ENCODE measurements at regions not wholly inside any gene's neighbourhood (a gene's known extent, or its start where the extent isn't known, plus 50 kb on each side); places are given as distances from the start of the nearest gene placed in this dataset.

DNA sequence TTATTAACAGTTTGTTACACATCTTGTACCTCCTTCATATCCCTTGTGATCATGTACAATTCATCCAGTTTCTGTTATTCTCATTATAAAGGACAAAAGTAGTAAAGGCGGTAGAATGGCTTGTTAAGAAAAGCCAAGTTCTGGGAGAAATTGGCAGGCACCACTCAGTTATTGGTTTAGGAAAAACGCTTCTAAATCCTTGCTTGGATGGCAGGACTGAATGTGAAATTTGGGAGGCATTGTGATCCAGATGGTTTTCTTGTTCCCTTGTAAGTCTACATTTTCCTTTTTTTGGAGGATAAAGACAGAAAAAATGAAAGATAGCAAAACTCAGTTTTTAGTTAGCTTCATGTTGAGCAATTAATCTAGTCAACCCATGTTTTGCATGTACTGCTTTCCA, 130.2 kb downstream of the MAT2B start:
- Histone ChIP-seq H3K36me3 (no peaks in the 10 kb centered on the region), H3K9me3 (no peaks in the 10 kb centered on the region), H3K27ac (no peak overlapping the region), H3K4me3 (no peak overlapping the region), H3K4me1 (no peaks in the 10 kb centered on the region), H3K27me3 (no peaks in the 10 kb centered on the region)
- TF ChIP-seq, protein P1, sequence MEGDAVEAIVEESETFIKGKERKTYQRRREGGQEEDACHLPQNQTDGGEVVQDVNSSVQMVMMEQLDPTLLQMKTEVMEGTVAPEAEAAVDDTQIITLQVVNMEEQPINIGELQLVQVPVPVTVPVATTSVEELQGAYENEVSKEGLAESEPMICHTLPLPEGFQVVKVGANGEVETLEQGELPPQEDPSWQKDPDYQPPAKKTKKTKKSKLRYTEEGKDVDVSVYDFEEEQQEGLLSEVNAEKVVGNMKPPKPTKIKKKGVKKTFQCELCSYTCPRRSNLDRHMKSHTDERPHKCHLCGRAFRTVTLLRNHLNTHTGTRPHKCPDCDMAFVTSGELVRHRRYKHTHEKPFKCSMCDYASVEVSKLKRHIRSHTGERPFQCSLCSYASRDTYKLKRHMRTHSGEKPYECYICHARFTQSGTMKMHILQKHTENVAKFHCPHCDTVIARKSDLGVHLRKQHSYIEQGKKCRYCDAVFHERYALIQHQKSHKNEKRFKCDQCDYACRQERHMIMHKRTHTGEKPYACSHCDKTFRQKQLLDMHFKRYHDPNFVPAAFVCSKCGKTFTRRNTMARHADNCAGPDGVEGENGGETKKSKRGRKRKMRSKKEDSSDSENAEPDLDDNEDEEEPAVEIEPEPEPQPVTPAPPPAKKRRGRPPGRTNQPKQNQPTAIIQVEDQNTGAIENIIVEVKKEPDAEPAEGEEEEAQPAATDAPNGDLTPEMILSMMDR (IDR thresholded peaks at IDR 0.05 in 4 of 5, conservative IDR thresholded peaks at IDR 0.05 in 1 of 5): no peak
- no peak for TF ChIP-seq POLR2A (IDR thresholded peaks at IDR 0.05)
- in situ Hi-C loops (cut with MboI; ENCODE audit: low sequenced_read_pairs in 4 of 4): no loop called here
- ATAC-seq (no peak), DNase-seq (no peak)
- intact Hi-C loops (cut with DNase I; ENCODE audit: low total_unique reads): no loop called here

DNA sequence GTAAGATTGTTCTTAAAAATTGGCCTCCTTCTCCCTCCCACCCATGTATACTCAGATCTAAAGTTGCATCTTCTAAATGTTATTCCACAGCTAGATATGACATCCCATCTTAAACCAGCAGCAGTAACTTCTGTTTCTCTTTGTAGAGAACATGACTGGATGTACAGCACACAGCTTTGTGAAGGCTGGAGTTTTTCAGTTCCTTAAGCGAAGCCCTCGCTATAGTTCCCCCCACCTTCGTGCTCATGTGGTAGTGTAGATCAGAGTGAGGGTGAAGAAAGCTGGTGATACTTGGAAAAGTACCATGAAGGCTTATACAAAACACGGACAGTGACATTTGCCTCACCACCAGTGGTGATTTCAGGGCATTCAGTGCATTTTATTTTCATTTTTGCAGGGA, 137.5 kb downstream of the MAT2B start:
- in situ Hi-C loops (cut with MboI; ENCODE audit: low sequenced_read_pairs in 4 of 4): no loop called here
- Histone ChIP-seq H3K4me1 (no peaks in the 10 kb centered on the region), H3K27ac (no peak overlapping the region), H3K9me3 (no peaks in the 10 kb centered on the region), H3K4me3 (no peak overlapping the region), H3K36me3 (no peaks in the 10 kb centered on the region), H3K27me3 (no peaks in the 10 kb centered on the region)
- intact Hi-C loops (cut with DNase I; ENCODE audit: low total_unique reads): no loop called here
- no peak for ATAC-seq
- TF ChIP-seq, protein P1 (IDR thresholded peaks at IDR 0.05 in 4 of 5, conservative IDR thresholded peaks at IDR 0.05 in 1 of 5): no peak
- TF ChIP-seq POLR2A (IDR thresholded peaks at IDR 0.05): no peak
- no peak for DNase-seq

DNA sequence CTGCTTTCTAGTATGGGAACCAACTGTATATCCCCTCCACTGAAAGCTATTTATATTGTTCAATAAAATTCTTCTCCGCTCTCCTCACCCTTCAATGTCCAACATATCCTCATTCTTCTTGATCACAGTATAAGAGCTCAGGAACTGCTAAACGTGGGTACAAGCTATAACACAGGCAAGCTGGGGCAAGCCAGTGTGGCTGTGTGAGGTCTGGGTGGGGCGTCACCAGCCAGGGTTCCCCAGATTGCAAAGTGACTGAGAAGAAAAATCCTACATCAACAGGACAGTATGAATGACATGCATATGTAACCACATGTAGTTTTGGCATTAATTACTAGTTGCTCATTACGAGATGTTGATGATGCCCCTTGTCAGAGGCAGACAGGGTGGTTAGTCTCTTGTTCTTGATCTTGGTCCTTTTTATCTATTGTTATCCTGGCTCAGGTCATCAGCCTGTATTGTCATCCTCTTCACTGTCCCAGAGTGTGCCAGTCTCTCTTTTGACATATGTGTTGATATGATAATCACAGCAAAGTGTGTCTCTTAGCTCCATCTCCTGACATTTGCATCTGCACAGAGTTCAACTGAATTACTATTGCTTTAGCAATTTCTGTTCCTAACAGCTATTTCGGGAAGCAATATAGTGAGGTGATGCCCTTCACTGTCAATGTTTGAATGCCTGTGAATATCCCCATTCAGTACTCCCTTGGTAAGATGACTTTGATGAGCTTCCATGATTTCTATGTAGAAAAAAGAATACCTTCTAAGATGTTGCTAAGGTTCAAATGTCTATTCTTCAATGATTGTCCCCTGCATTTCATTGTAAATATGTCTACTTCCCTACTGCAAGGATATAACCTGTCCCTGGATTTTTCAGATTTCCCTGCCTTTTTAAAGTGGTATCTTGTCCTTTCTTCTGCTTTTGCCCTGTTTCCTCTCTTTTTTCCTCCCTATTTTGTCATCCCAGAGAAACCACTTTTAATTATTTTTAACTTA, 140.3 kb downstream of the MAT2B start:
- no peak overlapping the region for H3K4me3 ChIP-seq
- H3K36me3 ChIP-seq: no peaks in the 10 kb centered on the region
- DNase-seq (no peak), ATAC-seq (no peak)
- H3K4me1 ChIP-seq: no peaks in the 10 kb centered on the region
- H3K27ac ChIP-seq: no peak overlapping the region
- H3K27me3 ChIP-seq: no peaks in the 10 kb centered on the region
- intact Hi-C loops (cut with DNase I; ENCODE audit: low total_unique reads) (no loop called here), in situ Hi-C loops (cut with MboI; ENCODE audit: low sequenced_read_pairs in 4 of 4) (no loop called here)
- TF ChIP-seq, protein P1 (IDR thresholded peaks at IDR 0.05 in 4 of 5, conservative IDR thresholded peaks at IDR 0.05 in 1 of 5): no peak
- TF ChIP-seq POLR2A (IDR thresholded peaks at IDR 0.05): no peak
- H3K9me3 ChIP-seq: no peaks in the 10 kb centered on the region

DNA sequence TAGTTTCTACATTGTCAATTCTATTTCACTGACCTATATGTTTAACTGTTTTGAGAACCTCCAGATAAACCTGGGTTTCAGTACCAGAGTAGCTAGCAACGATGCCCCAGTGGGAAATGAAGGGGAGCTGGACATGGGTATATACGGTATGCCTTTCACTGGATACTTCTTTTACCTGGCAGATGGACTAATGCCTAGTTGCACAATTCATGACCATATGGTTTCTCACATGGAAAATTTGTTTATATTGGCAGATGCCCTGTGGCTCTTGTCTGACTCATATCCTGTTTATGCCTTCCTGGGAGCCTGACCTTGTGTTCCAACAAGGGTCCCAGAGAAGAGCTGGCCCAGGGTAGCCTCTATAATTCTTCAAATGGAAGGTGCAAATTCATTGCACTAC, 144.1 kb downstream of the MAT2B start:
- intact Hi-C loops (cut with DNase I; ENCODE audit: low total_unique reads) (no loop called here), in situ Hi-C loops (cut with MboI; ENCODE audit: low sequenced_read_pairs in 4 of 4) (no loop called here)
- ATAC-seq: no peak

More for the DNA sequence above, 144.1 kb downstream of the MAT2B start:
- no peak for TF ChIP-seq POLR2A (IDR thresholded peaks at IDR 0.05)
- TF ChIP-seq, protein P1 (IDR thresholded peaks at IDR 0.05 in 4 of 5, conservative IDR thresholded peaks at IDR 0.05 in 1 of 5): no peak
- no peak for DNase-seq
- Histone ChIP-seq H3K27ac (no peak overlapping the region), H3K27me3 (no peaks in the 10 kb centered on the region), H3K4me3 (no peak overlapping the region), H3K9me3 (no peaks in the 10 kb centered on the region), H3K4me1 (no peaks in the 10 kb centered on the region), H3K36me3 (no peaks in the 10 kb centered on the region)

Data from gastrocnemius medialis (tissue), 4 donors.